HUES64 (cell line): ENCODE measurements at regions not wholly inside any gene's neighbourhood (a gene's known extent, or its start where the extent isn't known, plus 50 kb on each side); places are given as distances from the start of the nearest gene placed in this dataset.

Source experiments
- H3K27ac ChIP-seq: 2 replicates; pipeline ENCODE4 v1.7.0; 2013; ENCODE audit warnings: low read depth, low read length, inconsistent platforms
- H3K27me3 ChIP-seq: 2 replicates; pipeline ENCODE4 v1.6.1; 2013; ENCODE audit warnings: mild to moderate bottlenecking, low read length; ENCODE audit not compliant: insufficient read depth
- H3K36me3 ChIP-seq: 2 replicates; pipeline ENCODE4 v1.6.1; 2013; ENCODE audit warnings: mild to moderate bottlenecking, low read length; ENCODE audit not compliant: insufficient read depth
- H3K4me1 ChIP-seq: 2 replicates; pipeline ENCODE4 v1.6.1; 2013; ENCODE audit warnings: mild to moderate bottlenecking, low read length, moderate library complexity; ENCODE audit not compliant: insufficient read depth
- H3K4me3 ChIP-seq: 2 replicates; pipeline ENCODE4 v1.5.1; 2013; ENCODE audit warnings: mild to moderate bottlenecking, low read length, moderate library complexity
- H3K9ac ChIP-seq: 2 replicates; pipeline ENCODE4 v1.6.1; 2013; ENCODE audit warnings: mild to moderate bottlenecking, low read depth, low read length
- H3K9me3 ChIP-seq: 2 replicates; pipeline ENCODE4 v1.6.1; 2013; ENCODE audit warnings: low read depth, low read length; ENCODE audit not compliant: insufficient read depth
- WGBS: fragments of 150-250, 120-280 bp; methylation state at CpG from one replicate; pipeline ENCODE4 v1.1.7; 2013; ENCODE audit warnings: missing lambda C conversion rate; 5-methylcytosine and 5-hydroxymethylcytosine counted together

DNA sequence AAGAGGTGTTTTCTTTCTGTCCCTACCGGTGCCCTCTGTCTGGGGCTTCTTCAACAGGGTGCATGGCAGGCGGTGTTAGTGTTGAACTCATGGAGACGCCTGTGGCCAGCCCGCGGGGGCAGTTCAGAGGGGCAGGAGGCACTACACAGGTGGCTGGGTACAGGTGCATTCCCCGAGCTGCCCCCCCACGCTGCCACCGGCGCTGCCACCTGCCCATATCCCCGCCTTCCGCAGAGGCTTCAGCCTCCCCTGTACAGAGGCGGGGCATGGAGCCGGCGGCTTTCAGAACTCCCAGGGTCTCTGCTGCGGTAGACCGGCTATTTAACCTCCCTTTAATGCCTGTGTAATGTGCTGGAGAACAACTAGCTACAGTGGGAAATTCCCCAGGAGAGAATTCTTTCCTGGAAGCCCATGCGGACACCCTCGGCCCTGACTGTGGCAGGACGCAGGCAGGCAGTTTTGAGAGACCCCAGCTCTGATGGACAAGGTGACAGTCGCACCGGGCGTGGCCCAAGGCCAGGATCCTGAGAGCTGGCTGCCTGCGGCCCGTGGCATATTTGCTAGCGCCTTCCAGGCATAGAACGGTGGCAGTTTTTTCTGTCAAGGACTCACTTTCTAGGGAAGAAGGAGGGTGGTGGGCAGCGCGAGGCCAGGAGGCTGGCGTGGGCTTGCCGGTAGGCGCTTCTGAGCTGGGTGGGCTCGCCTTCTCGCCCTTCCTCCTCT lies 53.7 kb upstream of the ZNF32 start:
- no peaks in the 10 kb centered on the region for H3K36me3 ChIP-seq
- WGBS: 92% methylated on average over 33 of the region's 33 CpGs
- no peak overlapping the region for H3K27ac ChIP-seq

DNA sequence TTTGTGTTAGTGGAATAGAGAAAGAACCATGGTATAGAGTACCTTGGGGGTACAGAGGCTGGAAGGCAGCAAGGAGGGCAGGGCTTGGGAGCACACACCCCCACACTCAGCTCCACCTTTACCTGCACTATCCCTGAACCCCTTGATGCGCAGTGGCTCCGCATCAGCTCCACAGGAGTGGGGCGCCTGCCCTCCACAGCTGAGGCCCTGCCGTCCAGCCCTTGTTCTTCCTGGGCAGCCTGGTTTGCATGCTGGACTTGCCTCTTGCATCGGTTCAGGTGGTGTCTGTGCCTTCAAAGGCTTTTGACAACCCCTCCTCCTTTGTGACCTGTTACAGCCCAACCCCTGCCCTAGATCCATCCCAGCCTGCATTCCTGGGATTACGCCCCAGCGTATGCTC lies 52.6 kb upstream of the ZNF32 start:
- H3K27me3 ChIP-seq: no peaks in the 10 kb centered on the region
- no peaks in the 10 kb centered on the region for H3K9me3 ChIP-seq
- no peak overlapping the region for H3K4me3 ChIP-seq
- no peak overlapping the region for H3K27ac ChIP-seq
- no peak overlapping the region for H3K9ac ChIP-seq
- no peaks in the 10 kb centered on the region for H3K4me1 ChIP-seq
- WGBS: 91% methylated on average over 6 of the region's 7 CpGs
- no peaks in the 10 kb centered on the region for H3K36me3 ChIP-seq

More for the DNA sequence above, 53.7 kb upstream of the ZNF32 start:
- H3K9ac ChIP-seq: no peak overlapping the region
- H3K27me3 ChIP-seq: no peaks in the 10 kb centered on the region
- H3K9me3 ChIP-seq: no peaks in the 10 kb centered on the region
- H3K4me1 ChIP-seq: no peaks in the 10 kb centered on the region
- H3K4me3 ChIP-seq: no peak overlapping the region

DNA sequence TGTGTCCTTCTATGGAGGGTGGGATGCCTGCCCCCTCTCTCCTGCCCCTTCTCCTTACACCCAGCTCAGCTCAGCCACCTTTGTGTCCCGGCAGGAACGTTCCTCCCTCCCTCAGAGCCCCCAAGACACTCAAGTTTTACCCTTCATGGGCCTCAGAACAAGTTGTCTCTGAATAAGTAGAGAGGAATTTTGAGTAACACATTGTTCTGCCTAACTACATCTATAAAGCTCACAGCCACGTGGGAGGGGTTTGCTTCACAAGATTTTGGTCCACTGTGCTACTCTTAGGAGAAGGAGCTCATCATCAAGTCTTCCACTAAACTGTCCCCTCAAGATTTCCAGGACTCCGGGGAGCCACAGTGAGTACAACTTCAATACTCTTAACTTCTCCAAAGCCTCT lies 51.6 kb upstream of the ZNF32 start:
- H3K4me1 ChIP-seq: no peaks in the 10 kb centered on the region
- no peak overlapping the region for H3K9ac ChIP-seq
- 91% methylated on average over 3 of the region's 4 CpGs for WGBS
- H3K36me3 ChIP-seq: no peaks in the 10 kb centered on the region
- no peaks in the 10 kb centered on the region for H3K9me3 ChIP-seq
- no peak overlapping the region for H3K4me3 ChIP-seq
- no peaks in the 10 kb centered on the region for H3K27me3 ChIP-seq
- H3K27ac ChIP-seq: no peak overlapping the region

DNA sequence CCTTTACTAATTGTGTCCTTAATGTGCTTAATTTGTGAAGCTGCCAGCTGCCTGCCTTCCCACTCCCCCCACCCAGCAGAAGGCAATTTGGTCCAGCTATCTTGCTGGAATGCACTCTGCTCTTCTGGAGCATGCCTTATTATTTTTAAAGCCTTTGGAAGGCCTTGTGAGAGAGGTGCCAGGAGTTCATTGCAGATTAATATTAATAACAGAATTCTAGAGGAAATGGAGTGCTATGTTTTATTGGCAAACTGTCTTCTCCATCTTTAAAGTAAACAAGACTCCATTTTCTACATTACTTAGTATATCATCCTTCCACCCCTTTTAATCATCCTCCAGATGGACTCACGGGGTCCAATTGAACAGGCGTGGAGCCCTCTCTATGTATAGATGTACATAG lies 50.8 kb upstream of the ZNF32 start:
- Histone ChIP-seq H3K27ac (no peak overlapping the region), H3K27me3 (no peaks in the 10 kb centered on the region), H3K36me3 (no peaks in the 10 kb centered on the region), H3K4me3 (no peak overlapping the region), H3K4me1 (no peaks in the 10 kb centered on the region), H3K9me3 (no peaks in the 10 kb centered on the region), H3K9ac (no peak overlapping the region)
- 100% methylated on average over 2 of the region's 2 CpGs for WGBS
